Endothelial cell of umbilical vein (primary cell): ENCODE measurements at regions not wholly inside any gene's neighbourhood (a gene's known extent, or its start where the extent isn't known, plus 50 kb on each side); places are given as distances from the start of the nearest gene placed in this dataset.

Experiments
- BruUV-seq: library from RNA; stranded (reverse); fragments of 400-500 nt; replicated peaks from 2 replicates; lab custom pipeline; 2021; lab: Mats Ljungman, UMichigan
- CTCF ChIA-PET: fragments of 300-600, 350-600 bp; sonication (Branson Sonifier 250); formaldehyde crosslinking; loops from one replicate; lab custom pipeline; 2021; ENCODE audit warnings: antibody characterized with exemption, inconsistent platforms; lab: Charles Lee
- POLR2A ChIA-PET: fragments of 300-600, 350-600 bp; sonication (Branson Sonifier 250); formaldehyde crosslinking; loops from one replicate; lab custom pipeline; 2021; ENCODE audit warnings: antibody characterized with exemption, inconsistent platforms; lab: Charles Lee
- DNase-seq: peaks from one replicate; pipeline ENCODE4 v3.0.0-alpha.2; 2011; ENCODE audit warnings: low read depth, low spot score
- FAIRE-seq: peaks from 2 replicates; lab custom pipeline; 2011; peaks lifted over from hg19 to GRCh38; lab: Jason Lieb, UNC
- H2AFZ ChIP-seq: 2 replicates; pipeline ENCODE4 v1.6.0; 2012; ENCODE audit warnings: low read depth, low read length, control low read depth, inconsistent platforms
- H3K27ac ChIP-seq: 2 replicates; pipeline ENCODE4 v1.5.1; 2011; ENCODE audit warnings: low read depth, mild to moderate bottlenecking, control low read depth, low read length, moderate library complexity; ENCODE audit not compliant: insufficient read depth
- H3K27me3 ChIP-seq, 2 experiments: 2 replicates each; pipeline versions ENCODE4 v1.6.0 to v1.6.1; 2011; ENCODE audit warnings: low read length in 2 of 2, mixed read lengths in 1 of 2; ENCODE audit not compliant: control insufficient read depth in 2 of 2, insufficient read depth in 2 of 2
- H3K36me3 ChIP-seq, 2 experiments: 2 replicates in 1 of 2; 3 replicates in 1 of 2; pipeline ENCODE4 v1.5.1; 2011; ENCODE audit warnings: low read length in 2 of 2, mild to moderate bottlenecking in 1 of 2, moderate library complexity in 1 of 2; ENCODE audit not compliant: control insufficient read depth in 2 of 2, insufficient read depth in 2 of 2; ENCODE audit errors: extremely low read depth in 1 of 2
- H3K4me1 ChIP-seq: 3 replicates; pipeline ENCODE4 v1.5.1; 2011; ENCODE audit warnings: mild to moderate bottlenecking, low read length; ENCODE audit not compliant: control insufficient read depth, insufficient read depth; ENCODE audit errors: extremely low read depth
- H3K4me2 ChIP-seq: 2 replicates; pipeline ENCODE4 v1.6.1; 2011; ENCODE audit warnings: low read length, control low read depth, mixed read lengths; ENCODE audit not compliant: insufficient read depth
- H3K4me3 ChIP-seq, 3 experiments: fragments of 200-600 bp in 1 of 3; sonication (generic), shearing (Covaris generic) in 1 of 3; replicated peaks in 1 of 3; 2 replicates each; pipeline ENCODE4 v1.5.1; 2011 to 2016; ENCODE audit warnings: control low read depth in 3 of 3, low read length in 3 of 3, mild to moderate bottlenecking in 2 of 3, inconsistent platforms in 1 of 3, low read depth in 1 of 3, moderate library complexity in 1 of 3; ENCODE audit not compliant: insufficient read depth in 1 of 3
- H3K79me2 ChIP-seq: 2 replicates; pipeline ENCODE4 v1.6.0; 2012; ENCODE audit warnings: low read length, inconsistent platforms; ENCODE audit not compliant: control insufficient read depth, insufficient read depth
- H3K9ac ChIP-seq: replicated peaks from 2 replicates; pipeline ENCODE3; 2011; ENCODE audit warnings: low read length, control low read depth; ENCODE audit not compliant: insufficient read depth; ENCODE audit errors: extremely low read depth
- H3K9me1 ChIP-seq: replicated peaks from 3 replicates; pipeline ENCODE4 v1.6.0; 2011; ENCODE audit warnings: mild to moderate bottlenecking, low read length; ENCODE audit not compliant: control insufficient read depth, insufficient read depth; ENCODE audit errors: extremely low read depth
- H3K9me3 ChIP-seq: replicated peaks from 2 replicates; pipeline ENCODE4 v1.5.1; 2012; ENCODE audit warnings: low read length, inconsistent platforms; ENCODE audit not compliant: control insufficient read depth, insufficient read depth
- H4K20me1 ChIP-seq: replicated peaks from 2 replicates; pipeline ENCODE3; 2011; ENCODE audit warnings: mild to moderate bottlenecking, low read length; ENCODE audit not compliant: control insufficient read depth, insufficient read depth; ENCODE audit errors: extremely low read depth
- CTCF ChIP-seq, 2 donors: IDR thresholded peaks; 1 replicate in 1 of 2; 2 replicates in 1 of 2; pipeline ENCODE4 v1.5.1; 2011; ENCODE audit warnings: low read length in 2 of 2, mild to moderate bottlenecking in 2 of 2, moderate library complexity in 2 of 2, control low read depth in 1 of 2, inconsistent platforms in 1 of 2, low read depth in 1 of 2; ENCODE audit not compliant: insufficient read depth in 1 of 2; ENCODE audit errors: extremely low read depth in 1 of 2
- EZH2 ChIP-seq: IDR thresholded peaks from 2 replicates; pipeline ENCODE4 v1.6.1; 2012; ENCODE audit warnings: borderline replicate concordance, low read depth, mild to moderate bottlenecking, moderate library complexity, low read length, inconsistent platforms; ENCODE audit not compliant: severe bottlenecking
- FOS ChIP-seq: IDR thresholded peaks from 2 replicates; pipeline ENCODE4 v1.6.1; 2011; ENCODE audit warnings: mild to moderate bottlenecking, low read length, moderate library complexity, borderline replicate concordance; ENCODE audit not compliant: insufficient read depth
- GATA2 ChIP-seq: IDR thresholded peaks from 2 replicates; pipeline ENCODE4 v1.7.0; 2011; ENCODE audit warnings: low read depth, mild to moderate bottlenecking, moderate library complexity, mixed read lengths, low read length; ENCODE audit not compliant: insufficient read length, insufficient read depth
- JUN ChIP-seq: IDR thresholded peaks from 2 replicates; pipeline ENCODE4 v1.6.1; 2011; ENCODE audit warnings: borderline replicate concordance, low read depth; ENCODE audit not compliant: insufficient read length, insufficient read depth
- MAX ChIP-seq: IDR thresholded peaks from 2 replicates; pipeline ENCODE4 v1.6.1; 2011; ENCODE audit not compliant: insufficient read depth, insufficient read length
- MYC ChIP-seq: IDR thresholded peaks from one replicate; pipeline ENCODE4 v1.6.1; 2011; ENCODE audit warnings: mild to moderate bottlenecking, low read depth, low read length
- POLR2A ChIP-seq: IDR thresholded peaks from 2 replicates; pipeline ENCODE4 v1.6.1; 2012; ENCODE audit warnings: low read depth, mild to moderate bottlenecking, control low read depth, low read length
- POLR2AphosphoS5 ChIP-seq: IDR thresholded peaks from 2 replicates; pipeline ENCODE4 v1.6.1; 2012; ENCODE audit warnings: low read depth, mild to moderate bottlenecking, control low read depth, low read length, moderate library complexity; ENCODE audit not compliant: insufficient read depth
- dilution Hi-C: fragments of 300-500 bp; cut with MboI; formaldehyde crosslinking; loops from one replicate; pipeline ENCODE4 v1.15.0; 2019; ENCODE audit warnings: low sequenced_read_pairs; ENCODE audit not compliant: extremely low pct_ligation_motif_present
- intact Hi-C: fragments of 100-400 bp; cut with micrococcal nuclease; formaldehyde crosslinking; loops from one replicate; pipeline ENCODE4 v1.10.0; 2022

DNA sequence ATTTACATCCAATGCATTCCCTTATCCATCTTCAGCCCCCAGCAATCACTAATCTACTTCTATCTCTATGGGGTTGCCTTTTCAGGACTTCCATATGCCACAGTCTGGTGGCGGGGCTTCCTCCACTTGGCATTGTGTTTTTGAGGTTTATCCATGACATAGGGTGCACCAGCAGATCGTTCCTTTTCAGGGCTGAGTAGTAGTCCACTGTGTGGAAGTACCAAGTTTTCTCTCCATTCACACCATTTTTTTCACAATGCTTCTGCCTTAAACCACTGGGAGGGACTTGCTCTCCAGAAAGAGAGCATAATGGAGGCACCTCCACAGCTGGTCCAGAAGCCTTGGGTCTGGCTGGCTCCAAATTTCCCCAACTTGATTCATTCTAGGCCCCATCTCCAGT, 144.0 kb upstream of the IQSEC1 start:
- no peaks in the 10 kb centered on the region for H3K9me3 ChIP-seq
- no peaks in the 10 kb centered on the region for H3K9me1 ChIP-seq
- intact Hi-C loops = no loop called here
- H3K36me3 ChIP-seq = no peaks in the 10 kb centered on the region
- H2AFZ ChIP-seq = no peak overlapping the region
- H3K4me2 ChIP-seq = no peak overlapping the region
- H3K27me3 ChIP-seq = no peaks in the 10 kb centered on the region
- H3K79me2 ChIP-seq = no peaks in the 10 kb centered on the region
- no TSS peak for BruUV-seq
- TF ChIP-seq FOS (no peak), POLR2A (no peak), POLR2AphosphoS5 (no peak), MYC (no peak), CTCF (IDR thresholded peaks at IDR 0.05; ENCODE audit: extremely low read depth in 1 of 2, insufficient read depth in 1 of 2, low read depth in 1 of 2, low read length in 2 of 2) (no peak), GATA2 (no peak), MAX (no peak), EZH2 (no peak), JUN (no peak)
- ChIA-PET POLR2A (no interaction called here), CTCF (no interaction called here)
- no peak overlapping the region for H3K9ac ChIP-seq
- dilution Hi-C loops = no loop called here
- H3K4me1 ChIP-seq = no peaks in the 10 kb centered on the region
- no peak overlapping the region for H3K4me3 ChIP-seq
- FAIRE-seq (no peak), DNase-seq (no peak)
- no peaks in the 10 kb centered on the region for H4K20me1 ChIP-seq
- no peak overlapping the region for H3K27ac ChIP-seq
